Choroid plexus epithelial cell (primary cell): ENCODE measurements at regions not wholly inside any gene's neighbourhood (a gene's known extent, or its start where the extent isn't known, plus 50 kb on each side); places are given as distances from the start of the nearest gene placed in this dataset.
"Not testable (repeated sequence)": the region's sequence is repeated elsewhere in the genome, so short reads cannot be mapped to it uniquely, and the experiment has no call there.

Experiments
- DNase-seq: peaks from one replicate; pipeline ENCODE4 v3.0.0-alpha.2; 2010; ENCODE audit warnings: low read depth
- H3K4me3 ChIP-seq: 2 replicates; pipeline ENCODE4 v1.5.1; 2011; ENCODE audit warnings: low read depth, mild to moderate bottlenecking, control low read depth, low read length, moderate library complexity
- TF ChIP-seq, protein P1 (sequence below): conservative IDR thresholded peaks from 2 replicates; pipeline ENCODE4 v1.5.1; 2011; ENCODE audit warnings: low read depth, mild to moderate bottlenecking, control low read depth, inconsistent platforms, low read length, moderate library complexity

DNA sequence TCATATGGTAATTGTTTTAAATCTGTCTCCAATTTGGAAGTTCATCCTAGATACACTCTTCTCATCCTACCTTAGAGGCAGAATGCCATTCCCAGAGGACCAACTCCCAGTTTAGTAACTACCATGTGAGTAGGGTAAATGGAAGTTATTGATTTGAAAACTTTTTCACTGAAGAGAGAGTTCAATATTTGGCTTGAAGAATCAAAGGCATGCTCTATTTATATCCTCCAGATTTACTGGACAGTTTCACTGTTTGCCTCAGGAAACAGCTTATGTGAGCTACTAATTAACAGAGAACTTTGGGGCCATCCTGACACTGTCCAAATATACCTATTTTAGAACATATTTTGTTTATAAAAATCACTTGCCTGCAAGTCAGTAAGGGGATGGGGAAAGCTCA is 607.2 kb upstream of the GYPC start:
- DNase-seq, result no peak
- H3K4me3 ChIP-seq, result no peak overlapping the region
- TF ChIP-seq, protein P1, sequence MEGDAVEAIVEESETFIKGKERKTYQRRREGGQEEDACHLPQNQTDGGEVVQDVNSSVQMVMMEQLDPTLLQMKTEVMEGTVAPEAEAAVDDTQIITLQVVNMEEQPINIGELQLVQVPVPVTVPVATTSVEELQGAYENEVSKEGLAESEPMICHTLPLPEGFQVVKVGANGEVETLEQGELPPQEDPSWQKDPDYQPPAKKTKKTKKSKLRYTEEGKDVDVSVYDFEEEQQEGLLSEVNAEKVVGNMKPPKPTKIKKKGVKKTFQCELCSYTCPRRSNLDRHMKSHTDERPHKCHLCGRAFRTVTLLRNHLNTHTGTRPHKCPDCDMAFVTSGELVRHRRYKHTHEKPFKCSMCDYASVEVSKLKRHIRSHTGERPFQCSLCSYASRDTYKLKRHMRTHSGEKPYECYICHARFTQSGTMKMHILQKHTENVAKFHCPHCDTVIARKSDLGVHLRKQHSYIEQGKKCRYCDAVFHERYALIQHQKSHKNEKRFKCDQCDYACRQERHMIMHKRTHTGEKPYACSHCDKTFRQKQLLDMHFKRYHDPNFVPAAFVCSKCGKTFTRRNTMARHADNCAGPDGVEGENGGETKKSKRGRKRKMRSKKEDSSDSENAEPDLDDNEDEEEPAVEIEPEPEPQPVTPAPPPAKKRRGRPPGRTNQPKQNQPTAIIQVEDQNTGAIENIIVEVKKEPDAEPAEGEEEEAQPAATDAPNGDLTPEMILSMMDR, result no peak

DNA sequence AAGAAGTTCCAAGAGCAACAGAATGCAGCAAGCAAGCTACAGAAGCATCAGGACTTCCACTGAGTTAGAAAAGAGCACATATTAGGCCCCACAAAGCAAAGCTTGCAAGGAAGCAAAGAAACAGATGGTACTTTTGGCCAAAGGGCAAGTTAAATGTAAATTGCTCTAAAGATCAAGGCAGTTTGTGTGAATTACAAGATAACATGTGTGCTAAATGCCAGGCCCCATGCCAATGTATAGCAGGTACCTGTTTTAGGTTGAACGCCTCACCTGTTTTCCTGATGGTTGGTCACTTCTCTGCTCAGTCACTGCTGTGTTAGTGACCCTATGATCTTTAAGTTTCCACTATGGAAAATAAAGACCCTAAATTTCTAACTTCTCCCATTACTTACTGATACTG is 606.5 kb upstream of the GYPC start:
- no peak for DNase-seq
- TF ChIP-seq, protein P1, result no peak
- no peak overlapping the region for H3K4me3 ChIP-seq

DNA sequence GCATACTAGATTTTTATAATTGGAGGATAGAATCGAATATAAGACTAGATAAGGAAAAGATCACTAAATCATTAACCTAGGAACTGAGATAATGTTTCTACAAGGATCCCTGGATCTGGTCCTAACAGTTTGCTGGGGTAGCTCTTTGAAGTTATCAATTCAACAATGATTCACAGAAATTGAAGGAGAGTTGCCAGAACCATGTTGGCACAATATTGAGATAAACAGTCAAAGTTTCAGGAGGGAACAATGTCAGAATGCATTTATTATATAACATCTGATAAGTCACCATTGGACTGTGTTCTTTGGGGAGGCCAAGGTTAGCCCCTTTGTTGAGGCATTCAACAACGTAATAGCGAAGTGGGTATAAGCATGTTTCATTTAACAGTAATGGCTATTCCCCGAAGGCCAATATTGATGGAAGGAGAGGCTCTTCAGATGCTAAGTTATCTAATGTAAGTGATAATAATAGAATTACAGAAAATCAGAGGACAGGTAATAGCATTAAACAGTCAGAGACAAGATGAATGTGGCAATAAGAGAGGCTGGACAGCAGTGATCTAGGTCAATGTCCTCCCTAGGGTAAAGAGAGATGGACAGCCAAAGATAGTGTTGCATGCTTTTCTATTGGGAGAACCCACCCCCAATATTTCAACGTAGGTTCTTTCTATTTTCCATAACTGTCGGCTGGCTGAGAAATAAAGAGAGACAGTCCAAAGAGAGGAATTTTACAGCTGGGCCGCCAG is 604.8 kb upstream of the GYPC start:
- DNase-seq, result no peak
- no peak overlapping the region for H3K4me3 ChIP-seq
- TF ChIP-seq, protein P1, result no peak

DNA sequence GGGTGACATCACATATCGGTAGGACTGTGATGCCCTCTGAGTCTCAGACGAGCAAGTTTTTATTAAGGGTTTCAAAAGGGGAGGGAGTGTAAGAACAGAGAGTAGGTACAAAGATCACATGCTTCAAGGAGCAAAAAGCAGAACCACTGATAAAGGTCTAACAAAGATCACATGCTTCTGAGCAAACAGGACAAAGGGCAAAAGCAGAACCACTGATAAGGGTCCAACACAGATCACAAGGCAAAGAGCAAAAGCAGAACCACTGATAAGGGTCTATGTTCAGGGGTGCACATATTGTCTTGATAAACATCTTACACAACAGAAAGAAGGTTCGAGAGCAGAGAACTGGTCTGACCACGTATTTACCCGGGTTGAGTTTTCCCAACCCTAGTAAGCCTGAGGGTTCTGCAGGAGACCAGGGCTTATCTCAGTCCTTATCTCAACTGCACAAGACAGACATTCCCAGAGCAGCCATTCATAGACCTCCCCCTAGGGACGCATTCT is 604.2 kb upstream of the GYPC start:
- not testable (repeated sequence) for DNase-seq, H3K4me3 ChIP-seq

DNA sequence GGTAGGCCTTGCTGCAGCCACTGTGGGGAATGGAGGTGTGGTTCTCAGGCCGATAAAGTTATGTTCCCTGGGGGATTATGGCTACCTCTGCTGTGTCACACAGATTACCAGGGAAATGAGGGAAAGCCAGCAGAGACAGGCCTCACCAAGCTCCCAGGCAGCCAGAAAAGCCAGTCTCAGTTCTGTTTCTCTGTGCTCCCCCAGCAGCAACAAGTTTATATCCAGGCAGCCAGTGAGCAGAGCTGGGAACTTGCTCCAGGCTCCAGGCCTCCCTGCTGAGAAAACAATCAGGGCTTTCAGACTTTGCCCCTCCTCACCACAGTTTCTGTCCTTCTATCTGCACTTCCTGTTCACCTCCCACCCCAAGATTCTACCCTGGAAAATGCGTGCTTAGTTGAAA is 596.6 kb upstream of the GYPC start:
- DNase-seq, result no peak
- no peak overlapping the region for H3K4me3 ChIP-seq
- TF ChIP-seq, protein P1, result no peak

DNA sequence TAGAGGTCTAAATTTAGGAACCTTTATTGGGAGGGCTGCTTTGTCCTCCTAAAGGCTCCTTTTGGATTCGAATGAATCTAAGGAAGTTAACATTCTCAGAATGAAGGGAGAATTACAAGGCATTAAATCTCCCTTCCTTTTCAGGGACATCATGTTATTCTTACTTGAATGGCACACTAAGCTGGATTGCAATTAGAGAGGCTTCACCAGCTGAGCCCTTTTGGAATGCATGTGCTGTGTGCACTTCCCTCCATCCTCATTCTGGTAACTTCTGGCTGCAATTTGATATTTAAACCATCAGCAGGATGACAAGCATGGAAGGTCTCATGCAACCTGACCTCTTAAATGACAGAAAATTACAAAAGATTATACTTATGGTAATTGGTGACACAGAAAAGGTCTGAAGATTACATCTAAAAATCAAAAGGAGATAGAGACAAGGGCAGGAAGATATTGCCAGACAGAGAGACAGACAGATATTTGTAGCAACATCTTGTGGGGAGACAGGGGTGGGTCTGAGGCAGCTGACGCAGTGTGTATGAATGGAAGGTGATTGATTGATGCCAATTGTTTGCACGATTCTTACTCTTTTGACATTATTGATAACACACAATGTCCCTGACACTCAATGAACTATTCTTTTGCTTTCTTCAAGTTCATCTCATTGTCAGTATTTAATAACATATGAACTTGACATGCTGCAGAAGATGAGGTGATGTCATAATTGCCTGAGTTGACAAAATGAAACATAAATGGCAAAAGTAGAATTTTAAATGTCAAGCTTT is 570.8 kb upstream of the GYPC start:
- no peak for DNase-seq
- TF ChIP-seq, protein P1, result no peak
- H3K4me3 ChIP-seq, result no peak overlapping the region

DNA sequence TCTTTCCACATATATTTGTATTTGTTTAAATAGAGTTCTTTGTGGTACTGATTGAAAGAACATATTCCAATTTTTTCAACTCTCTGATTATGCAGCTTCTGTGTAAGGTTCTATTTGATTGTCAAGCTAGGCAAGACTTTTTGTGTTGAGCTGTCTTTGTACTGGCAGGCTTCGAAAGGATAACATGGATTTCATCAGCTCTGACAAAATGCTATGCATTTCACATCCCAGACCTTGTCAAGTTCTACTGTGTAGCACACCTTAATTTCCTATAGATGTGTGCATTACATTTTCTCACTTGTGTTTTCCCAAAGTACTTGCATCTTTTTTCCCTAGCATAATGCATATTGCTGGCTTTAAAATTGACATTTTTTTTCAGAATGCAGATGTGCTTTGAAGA is 555.0 kb upstream of the GYPC start:
- H3K4me3 ChIP-seq, result no peak overlapping the region
- TF ChIP-seq, protein P1, result no peak
- no peak for DNase-seq
